Motor neuron (in vitro differentiated cells): ENCODE measurements at regions not wholly inside any gene's neighbourhood (a gene's known extent, or its start where the extent isn't known, plus 50 kb on each side); places are given as distances from the start of the nearest gene placed in this dataset.
"Not testable (repeated sequence)": the region's sequence is repeated elsewhere in the genome, so short reads cannot be mapped to it uniquely, and the experiment has no call there.

Experiments
- ATAC-seq, 8 experiments: fragments of 200-7000 bp; cut with Tn5 transposase; replicated peaks in 6 of 8; 2 replicates each; pipeline ENCODE4 v1.8.0; 2021; ENCODE audit warnings: mild to moderate bottlenecking in 8 of 8, moderate library complexity in 8 of 8
- H3K27ac ChIP-seq, 2 donors: fragments of 250-450 bp; sonication (Bioruptor Pico); 2 replicates each; pipeline ENCODE4 v1.9.0; 2021; ENCODE audit warnings: antibody characterized with exemption in 2 of 2, mild to moderate bottlenecking in 2 of 2, moderate library complexity in 1 of 2
- H3K4me1 ChIP-seq, 2 donors: fragments of 250-450 bp; sonication (Bioruptor Pico); replicated peaks in 1 of 2; 2 replicates each; pipeline ENCODE4 v1.6.1; 2021; ENCODE audit warnings: antibody characterized with exemption in 2 of 2, mild to moderate bottlenecking in 2 of 2, moderate library complexity in 1 of 2
- H3K4me3 ChIP-seq, 5 donors: fragments of 250-450 bp; sonication (Bioruptor Pico); 2 replicates each; pipeline ENCODE4 v1.9.0; 2021; ENCODE audit warnings: antibody characterized with exemption in 5 of 5, mild to moderate bottlenecking in 5 of 5, moderate library complexity in 4 of 5
- WGBS, 10 experiments: fragments of 450-650 bp; shearing (Covaris generic); methylation state at CpG; one replicate each; pipeline ENCODE4 v1.0.0; 2022; 5-methylcytosine and 5-hydroxymethylcytosine counted together
- in situ Hi-C, 9 experiments: fragments of 400-800 bp; cut with MboI; loops; one replicate each; pipeline ENCODE4 v1.15.0; 2021; ENCODE audit warnings: low sequenced_read_pairs in 9 of 9, low pct_unique_long_range_greater_than_20kb in 2 of 9; ENCODE audit not compliant: unreplicated experiment in 9 of 9

- H3K27ac ChIP-seq, H3K4me1 ChIP-seq, ATAC-seq, H3K4me3 ChIP-seq, in situ Hi-C loops: not testable (repeated sequence)
- WGBS, 10 experiments = 50 to 97% (median 76%) methylated on average over 1 to 5 of the region's 7 CpGs; no CpG with 5 or more reads in 3 of the 10 experiments
Observed at GRCh38 chr18:46241393-46241792, 137.2 kb downstream of the HAUS1 start.

- no peak overlapping the region for H3K4me3 ChIP-seq
- H3K4me1 ChIP-seq = no peaks in the 10 kb centered on the region
- 69 to 98% (median 91%) methylated on average over 5 to 6 of the region's 6 CpGs; no CpG with 5 or more reads in 1 of the 10 experiments for WGBS, 10 experiments
- ATAC-seq = no peak
- in situ Hi-C loops = no loop called here
- no peak overlapping the region for H3K27ac ChIP-seq
Observed at GRCh38 chr18:46242183-46242582, 138.0 kb downstream of the HAUS1 start.

GRCh38 chr18:46243095-46243494 lies 138.9 kb downstream of the HAUS1 start:
- Histone ChIP-seq H3K4me1 (no peaks in the 10 kb centered on the region), H3K27ac (no peak overlapping the region), H3K4me3 (no peak overlapping the region)
- WGBS, 10 experiments = 0 to 100% (median 31%) methylated on average over 1 of the region's 1 CpG; no CpG with 5 or more reads in 4 of the 10 experiments
- ATAC-seq = no peak
- in situ Hi-C loops = no loop called here

GRCh38 chr18:46243673-46244072 lies 139.5 kb downstream of the HAUS1 start:
- in situ Hi-C loops = no loop called here
- H3K4me1 ChIP-seq = no peaks in the 10 kb centered on the region
- no peak overlapping the region for H3K27ac ChIP-seq
- 50 to 100% (median 89%) methylated on average over 1 to 3 of the region's 3 CpGs; no CpG with 5 or more reads in 2 of the 10 experiments for WGBS, 10 experiments
- no peak for ATAC-seq
- H3K4me3 ChIP-seq = no peak overlapping the region

- peaks cover 5 to 11% of the 10 kb centered on the region in 2 donors for H3K4me1 ChIP-seq
- 80 to 100% (median 100%) methylated on average over 1 to 2 of the region's 2 CpGs; no CpG with 5 or more reads in 7 of the 10 experiments for WGBS, 10 experiments
- in situ Hi-C loops = no loop called here
- H3K27ac ChIP-seq = no peak overlapping the region
- H3K4me3 ChIP-seq = no peak overlapping the region
- no peak for ATAC-seq
Observed at GRCh38 chr18:46246101-46246500, 141.9 kb downstream of the HAUS1 start.

- Histone ChIP-seq H3K4me1 (peaks cover 5 to 11% of the 10 kb centered on the region in 2 donors), H3K27ac (no peak overlapping the region), H3K4me3 (no peak overlapping the region)
- ATAC-seq = no peak
- in situ Hi-C loops = no loop called here
- WGBS, 10 experiments = 73 to 100% (median 100%) methylated on average over 1 to 3 of the region's 3 CpGs; no CpG with 5 or more reads in 1 of the 10 experiments
Observed at GRCh38 chr18:46247942-46248341, 143.8 kb downstream of the HAUS1 start.

GRCh38 chr18:46250084-46250811 lies 146.1 kb downstream of the HAUS1 start:
- ATAC-seq = peak; percentile 62 to 96 (median 78)
- in situ Hi-C loops = no loop called here
- WGBS, 10 experiments = 57 to 100% (median 74%) methylated on average over 1 to 4 of the region's 4 CpGs; no CpG with 5 or more reads in 1 of the 10 experiments
- Histone ChIP-seq H3K27ac (no peak overlapping the region), H3K4me1 (peaks cover 5 to 11% of the 10 kb centered on the region in 2 donors), H3K4me3 (no peak overlapping the region)

GRCh38 chr18:46250812-46251173 lies 146.6 kb downstream of the HAUS1 start:
- 0 to 100% (median 61%) methylated on average over 1 to 2 of the region's 2 CpGs; no CpG with 5 or more reads in 2 of the 10 experiments for WGBS, 10 experiments
- ATAC-seq = peak in 7 of 8 experiments; percentile 8 to 32 (median 18)
- in situ Hi-C loops = no loop called here
- Histone ChIP-seq H3K4me1 (peaks cover 5 to 11% of the 10 kb centered on the region in 2 donors), H3K27ac (no peak overlapping the region), H3K4me3 (no peak overlapping the region)

- peaks cover 5 to 11% of the 10 kb centered on the region in 2 donors for H3K4me1 ChIP-seq
- peak in 1 of 8 experiments; percentile 50 for ATAC-seq
- H3K4me3 ChIP-seq = no peak overlapping the region
- WGBS, 10 experiments = 83 to 100% (median 89%) methylated on average over 1 to 2 of the region's 2 CpGs; no CpG with 5 or more reads in 2 of the 10 experiments
- in situ Hi-C loops = no loop called here
- no peak overlapping the region for H3K27ac ChIP-seq
Observed at GRCh38 chr18:46252759-46253158, 148.6 kb downstream of the HAUS1 start.

- 33 to 100% (median 85%) methylated on average over 1 to 2 of the region's 2 CpGs; no CpG with 5 or more reads in 3 of the 10 experiments for WGBS, 10 experiments
- ATAC-seq = peak in 2 of 8 experiments; percentile 21 to 24
- Histone ChIP-seq H3K4me1 (peaks cover 5 to 11% of the 10 kb centered on the region in 2 donors), H3K27ac (no peak overlapping the region), H3K4me3 (no peak overlapping the region)
- in situ Hi-C loops = no loop called here
Observed at GRCh38 chr18:46253498-46253897, 149.3 kb downstream of the HAUS1 start.

GRCh38 chr18:46256078-46256477 lies 151.9 kb downstream of the HAUS1 start:
- no peak for ATAC-seq
- 36 to 100% (median 88%) methylated on average over 1 of the region's 1 CpG; no CpG with 5 or more reads in 1 of the 10 experiments for WGBS, 10 experiments
- no peaks in the 10 kb centered on the region for H3K4me1 ChIP-seq
- in situ Hi-C loops = no loop called here
- H3K27ac ChIP-seq = no peak overlapping the region
- H3K4me3 ChIP-seq = no peak overlapping the region

- Histone ChIP-seq H3K27ac (no peak overlapping the region), H3K4me3 (no peak overlapping the region), H3K4me1 (no peaks in the 10 kb centered on the region)
- ATAC-seq = no peak
- WGBS, 10 experiments = 7 to 100% (median 90%) methylated on average over 1 to 3 of the region's 3 CpGs; no CpG with 5 or more reads in 1 of the 10 experiments
- in situ Hi-C loops = no loop called here
Observed at GRCh38 chr18:46257366-46257765, 153.2 kb downstream of the HAUS1 start.

GRCh38 chr18:46260016-46260878 lies 156.1 kb downstream of the HAUS1 start:
- Histone ChIP-seq H3K27ac (no peak overlapping the region), H3K4me3 (no peak overlapping the region), H3K4me1 (peaks cover 0 to 8% of the 10 kb centered on the region in 2 donors)
- 39 to 100% (median 81%) methylated on average over 1 to 4 of the region's 4 CpGs; no CpG with 5 or more reads in 1 of the 10 experiments for WGBS, 10 experiments
- ATAC-seq = no peak
- in situ Hi-C loops = no loop called here
